HL-60 (cell line): ENCODE measurements at regions not wholly inside any gene's neighbourhood (a gene's known extent, or its start where the extent isn't known, plus 50 kb on each side); places are given as distances from the start of the nearest gene placed in this dataset.

Experiments used
- DNase-seq, 2 experiments: peaks; one replicate each; pipeline ENCODE4 v3.0.0-alpha.2; 2010 to 2020; ENCODE audit warnings: low read depth in 1 of 2, low spot score in 1 of 2
- H3K27ac ChIP-seq: fragments of 250-450 bp; sonication (Bioruptor Pico); replicated peaks from 2 replicates; pipeline ENCODE4 v1.5.1; 2020; ENCODE audit warnings: mild to moderate bottlenecking, moderate library complexity
- H3K27me3 ChIP-seq: fragments of 250-450 bp; sonication (Bioruptor Pico); 2 replicates; pipeline ENCODE4 v1.5.1; 2021; ENCODE audit warnings: mild to moderate bottlenecking, moderate library complexity; ENCODE audit not compliant: insufficient read depth, poor library complexity, severe bottlenecking
- H3K4me3 ChIP-seq: replicated peaks from 2 replicates; pipeline ENCODE4 v1.5.1; 2011; ENCODE audit warnings: mild to moderate bottlenecking, control low read depth, low read length; ENCODE audit not compliant: insufficient read depth
- GABPA ChIP-seq: IDR thresholded peaks from 2 replicates; pipeline ENCODE4 v1.6.1; 2012; ENCODE audit warnings: low read depth
- POLR2AphosphoS5 ChIP-seq: IDR thresholded peaks from 2 replicates; pipeline ENCODE4 v1.6.1; 2012; ENCODE audit warnings: low read depth
- SPI1 ChIP-seq: IDR thresholded peaks from 2 replicates; pipeline ENCODE4 v1.6.1; 2012; ENCODE audit warnings: low read depth, mild to moderate bottlenecking, borderline replicate concordance
- TF ChIP-seq, protein P1 (sequence below): IDR thresholded peaks from one replicate; pipeline ENCODE4 v1.5.1; 2011; ENCODE audit warnings: low read length, control low read depth, inconsistent platforms; ENCODE audit not compliant: insufficient read depth
- TF ChIP-seq, protein P2 (sequence below): IDR thresholded peaks from 2 replicates; pipeline ENCODE4 v1.6.1; 2012; ENCODE audit warnings: low read depth; ENCODE audit not compliant: insufficient replicate concordance

DNA sequence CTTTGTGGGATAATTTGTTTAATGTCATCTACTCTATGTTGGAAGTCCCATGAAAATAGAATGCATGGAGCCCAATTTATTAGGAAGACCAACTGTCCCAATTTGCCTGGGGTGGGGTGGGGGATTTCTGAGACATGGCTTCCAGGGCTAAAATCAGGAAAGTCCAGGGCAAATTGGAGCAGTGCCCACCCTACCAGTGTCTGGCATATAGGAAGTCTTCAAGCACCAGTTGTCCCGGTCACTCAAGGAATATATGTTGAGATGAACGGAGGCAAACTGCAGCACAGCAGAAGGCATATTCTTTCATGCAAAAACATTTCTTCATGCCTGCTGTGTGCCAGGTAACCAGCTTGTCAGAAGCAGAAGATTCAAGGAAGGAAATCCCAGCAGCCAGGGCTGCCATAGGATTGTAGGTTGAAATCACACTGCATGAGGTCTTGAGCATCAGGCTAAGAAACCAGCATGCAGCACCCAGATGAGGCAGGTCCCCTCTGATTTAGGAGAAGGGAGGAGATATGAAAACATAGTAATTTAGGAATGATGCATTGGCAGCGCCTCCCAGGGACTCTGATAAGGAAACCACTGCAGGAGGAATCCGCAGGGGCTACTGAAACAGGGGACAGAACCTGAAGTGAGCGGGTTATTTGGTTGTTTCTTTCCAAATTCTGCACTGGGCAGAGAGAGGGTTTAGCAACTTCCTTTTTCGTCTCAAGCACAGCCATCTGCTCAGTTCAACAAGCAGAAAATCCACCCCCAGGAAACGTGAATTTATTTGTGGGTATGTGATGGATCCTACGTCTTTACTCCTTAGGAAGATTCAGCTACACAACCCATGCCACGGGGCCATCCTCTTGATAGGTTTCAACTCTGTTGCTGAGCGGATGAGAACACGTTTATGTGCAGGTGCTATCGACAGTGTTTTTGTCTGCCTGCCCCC is 112.6 kb upstream of the CPEB4 start:
- Histone ChIP-seq H3K27ac (peak overlapping the region; percentile 88), H3K27me3 (no peaks in the 10 kb centered on the region), H3K4me3 (no peak overlapping the region)
- peak; percentile 37; the same call in 1 of the 2 replicates for TF ChIP-seq SPI1
- 0 out of 2 replicates have a peak, but pooled peaks have one; percentile 21 for TF ChIP-seq GABPA
- TF ChIP-seq POLR2AphosphoS5, result peak; percentile 4; the same call in 1 of the 2 replicates
- TF ChIP-seq, protein P1, sequence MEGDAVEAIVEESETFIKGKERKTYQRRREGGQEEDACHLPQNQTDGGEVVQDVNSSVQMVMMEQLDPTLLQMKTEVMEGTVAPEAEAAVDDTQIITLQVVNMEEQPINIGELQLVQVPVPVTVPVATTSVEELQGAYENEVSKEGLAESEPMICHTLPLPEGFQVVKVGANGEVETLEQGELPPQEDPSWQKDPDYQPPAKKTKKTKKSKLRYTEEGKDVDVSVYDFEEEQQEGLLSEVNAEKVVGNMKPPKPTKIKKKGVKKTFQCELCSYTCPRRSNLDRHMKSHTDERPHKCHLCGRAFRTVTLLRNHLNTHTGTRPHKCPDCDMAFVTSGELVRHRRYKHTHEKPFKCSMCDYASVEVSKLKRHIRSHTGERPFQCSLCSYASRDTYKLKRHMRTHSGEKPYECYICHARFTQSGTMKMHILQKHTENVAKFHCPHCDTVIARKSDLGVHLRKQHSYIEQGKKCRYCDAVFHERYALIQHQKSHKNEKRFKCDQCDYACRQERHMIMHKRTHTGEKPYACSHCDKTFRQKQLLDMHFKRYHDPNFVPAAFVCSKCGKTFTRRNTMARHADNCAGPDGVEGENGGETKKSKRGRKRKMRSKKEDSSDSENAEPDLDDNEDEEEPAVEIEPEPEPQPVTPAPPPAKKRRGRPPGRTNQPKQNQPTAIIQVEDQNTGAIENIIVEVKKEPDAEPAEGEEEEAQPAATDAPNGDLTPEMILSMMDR, result no peak
- TF ChIP-seq, protein P2, sequence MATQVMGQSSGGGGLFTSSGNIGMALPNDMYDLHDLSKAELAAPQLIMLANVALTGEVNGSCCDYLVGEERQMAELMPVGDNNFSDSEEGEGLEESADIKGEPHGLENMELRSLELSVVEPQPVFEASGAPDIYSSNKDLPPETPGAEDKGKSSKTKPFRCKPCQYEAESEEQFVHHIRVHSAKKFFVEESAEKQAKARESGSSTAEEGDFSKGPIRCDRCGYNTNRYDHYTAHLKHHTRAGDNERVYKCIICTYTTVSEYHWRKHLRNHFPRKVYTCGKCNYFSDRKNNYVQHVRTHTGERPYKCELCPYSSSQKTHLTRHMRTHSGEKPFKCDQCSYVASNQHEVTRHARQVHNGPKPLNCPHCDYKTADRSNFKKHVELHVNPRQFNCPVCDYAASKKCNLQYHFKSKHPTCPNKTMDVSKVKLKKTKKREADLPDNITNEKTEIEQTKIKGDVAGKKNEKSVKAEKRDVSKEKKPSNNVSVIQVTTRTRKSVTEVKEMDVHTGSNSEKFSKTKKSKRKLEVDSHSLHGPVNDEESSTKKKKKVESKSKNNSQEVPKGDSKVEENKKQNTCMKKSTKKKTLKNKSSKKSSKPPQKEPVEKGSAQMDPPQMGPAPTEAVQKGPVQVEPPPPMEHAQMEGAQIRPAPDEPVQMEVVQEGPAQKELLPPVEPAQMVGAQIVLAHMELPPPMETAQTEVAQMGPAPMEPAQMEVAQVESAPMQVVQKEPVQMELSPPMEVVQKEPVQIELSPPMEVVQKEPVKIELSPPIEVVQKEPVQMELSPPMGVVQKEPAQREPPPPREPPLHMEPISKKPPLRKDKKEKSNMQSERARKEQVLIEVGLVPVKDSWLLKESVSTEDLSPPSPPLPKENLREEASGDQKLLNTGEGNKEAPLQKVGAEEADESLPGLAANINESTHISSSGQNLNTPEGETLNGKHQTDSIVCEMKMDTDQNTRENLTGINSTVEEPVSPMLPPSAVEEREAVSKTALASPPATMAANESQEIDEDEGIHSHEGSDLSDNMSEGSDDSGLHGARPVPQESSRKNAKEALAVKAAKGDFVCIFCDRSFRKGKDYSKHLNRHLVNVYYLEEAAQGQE, result no peak
- DNase-seq, result peak; percentile 70 to 79

DNA sequence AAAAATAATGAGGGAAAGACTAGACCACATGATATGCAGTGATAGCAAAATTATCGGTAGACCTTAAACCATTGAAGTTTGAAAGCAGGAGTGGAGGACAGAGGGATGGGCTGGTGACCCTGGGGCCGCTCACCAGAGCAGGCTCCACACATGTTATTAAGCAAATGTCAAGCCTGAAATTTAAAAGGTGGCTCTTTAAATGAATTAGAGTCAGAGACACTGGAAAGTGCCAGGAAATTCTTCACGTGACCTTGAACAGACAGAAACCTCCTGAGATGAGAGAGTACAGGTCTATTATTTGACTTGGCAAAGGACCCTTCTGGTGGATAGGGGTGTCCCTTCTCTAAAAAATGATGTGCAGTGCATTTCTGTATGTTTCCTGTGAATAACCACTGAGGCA is 111.0 kb upstream of the CPEB4 start:
- H3K27ac ChIP-seq, result peak overlapping the region; percentile 88
- no peak overlapping the region for H3K4me3 ChIP-seq
- no peak for DNase-seq
- TF ChIP-seq GABPA (no peak), SPI1 (no peak), POLR2AphosphoS5 (no peak)
- TF ChIP-seq, protein P1, result no peak
- TF ChIP-seq, protein P2, result no peak
- no peaks in the 10 kb centered on the region for H3K27me3 ChIP-seq

DNA sequence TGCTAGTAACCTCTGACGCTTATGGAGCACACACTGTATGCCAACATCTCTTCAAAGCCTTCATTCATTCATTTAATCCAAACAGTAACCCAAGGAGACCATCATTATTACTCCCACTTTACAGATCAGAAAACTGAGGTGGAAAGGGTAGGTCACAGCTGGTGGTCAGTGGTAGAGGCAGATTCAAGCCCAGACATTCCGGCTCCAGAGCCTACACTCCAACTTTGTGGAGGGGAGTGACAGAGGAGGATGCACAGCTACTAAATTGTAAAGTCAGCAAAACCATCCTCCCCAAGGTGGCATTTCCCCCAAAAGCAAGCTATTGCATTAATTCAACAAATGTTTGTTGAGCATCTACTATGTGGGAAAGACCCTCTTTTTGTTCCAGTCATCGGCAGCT is 110.5 kb upstream of the CPEB4 start:
- Histone ChIP-seq H3K4me3 (no peak overlapping the region), H3K27me3 (no peaks in the 10 kb centered on the region), H3K27ac (peak overlapping the region; percentile 88)
- DNase-seq, result no peak
- TF ChIP-seq GABPA (no peak), POLR2AphosphoS5 (no peak), SPI1 (no peak)
- TF ChIP-seq, protein P1, result no peak
- TF ChIP-seq, protein P2, result no peak
